ENCODE measurements at regions not wholly inside any gene's neighbourhood (a gene's known extent, or its start where the extent isn't known, plus 50 kb on each side); places are given as distances from the start of the nearest gene placed in this dataset.
"Not testable (repeated sequence)": the region's sequence is repeated elsewhere in the genome, so short reads cannot be mapped to it uniquely, and the experiment has no call there.

DNA sequence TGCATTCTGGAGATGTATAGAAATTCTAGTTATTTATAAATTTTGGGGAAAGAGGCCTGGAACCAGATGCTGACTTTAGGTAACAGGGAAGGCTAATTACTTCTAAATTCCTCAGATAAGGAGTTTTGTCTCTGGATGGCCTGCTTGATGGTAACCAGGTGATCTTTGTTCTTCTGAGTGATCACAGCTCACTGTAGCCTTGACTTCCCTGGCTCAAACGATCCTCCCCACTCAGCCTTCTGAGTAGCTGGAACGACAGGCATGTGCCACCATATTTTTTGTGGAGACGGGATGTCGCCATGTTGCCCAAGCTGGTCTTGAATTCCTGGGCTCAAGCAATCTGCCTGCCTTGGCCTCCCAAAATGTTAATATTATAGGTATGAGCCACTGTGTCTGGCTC lies 54.4 kb upstream of the MSH6 start:
- ATAC-seq (no peak), DNase-seq (no peak)
- Histone ChIP-seq H3K27me3 (no peaks in the 10 kb centered on the region), H3K36me3 (replicated peaks in 1 of 2; ENCODE audit: insufficient read depth in 1 of 2, low read depth in 2 of 2) (no peaks in the 10 kb centered on the region), H3K27ac (no peak overlapping the region), H3K9me3 (no peaks in the 10 kb centered on the region), H3K4me3 (no peak overlapping the region), H3K4me1 (no peaks in the 10 kb centered on the region)
- TF ChIP-seq, protein P1, sequence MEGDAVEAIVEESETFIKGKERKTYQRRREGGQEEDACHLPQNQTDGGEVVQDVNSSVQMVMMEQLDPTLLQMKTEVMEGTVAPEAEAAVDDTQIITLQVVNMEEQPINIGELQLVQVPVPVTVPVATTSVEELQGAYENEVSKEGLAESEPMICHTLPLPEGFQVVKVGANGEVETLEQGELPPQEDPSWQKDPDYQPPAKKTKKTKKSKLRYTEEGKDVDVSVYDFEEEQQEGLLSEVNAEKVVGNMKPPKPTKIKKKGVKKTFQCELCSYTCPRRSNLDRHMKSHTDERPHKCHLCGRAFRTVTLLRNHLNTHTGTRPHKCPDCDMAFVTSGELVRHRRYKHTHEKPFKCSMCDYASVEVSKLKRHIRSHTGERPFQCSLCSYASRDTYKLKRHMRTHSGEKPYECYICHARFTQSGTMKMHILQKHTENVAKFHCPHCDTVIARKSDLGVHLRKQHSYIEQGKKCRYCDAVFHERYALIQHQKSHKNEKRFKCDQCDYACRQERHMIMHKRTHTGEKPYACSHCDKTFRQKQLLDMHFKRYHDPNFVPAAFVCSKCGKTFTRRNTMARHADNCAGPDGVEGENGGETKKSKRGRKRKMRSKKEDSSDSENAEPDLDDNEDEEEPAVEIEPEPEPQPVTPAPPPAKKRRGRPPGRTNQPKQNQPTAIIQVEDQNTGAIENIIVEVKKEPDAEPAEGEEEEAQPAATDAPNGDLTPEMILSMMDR (IDR thresholded peaks at IDR 0.05) = no peak
- no peak for TF ChIP-seq POLR2A (IDR thresholded peaks at IDR 0.05)
- WGBS, 2 donors = 63 to 65% methylated on average over 4 of the region's 4 CpGs
- intact Hi-C loops (cut with DNase I) = no loop called here

GRCh38 chr2:47727956-47728355 lies 55.0 kb upstream of the MSH6 start:
- TF ChIP-seq, protein P1 (IDR thresholded peaks at IDR 0.05) = no peak
- no peak for TF ChIP-seq POLR2A (IDR thresholded peaks at IDR 0.05)
- Histone ChIP-seq H3K36me3 (replicated peaks in 1 of 2; ENCODE audit: insufficient read depth in 1 of 2, low read depth in 2 of 2) (no peaks in the 10 kb centered on the region), H3K27ac (no peak overlapping the region), H3K9me3 (no peaks in the 10 kb centered on the region), H3K27me3 (no peaks in the 10 kb centered on the region), H3K4me1 (no peaks in the 10 kb centered on the region), H3K4me3 (no peak overlapping the region)
- DNase-seq (no peak), ATAC-seq (no peak)
- WGBS, 2 donors = 59 to 63% methylated on average over 3 of the region's 3 CpGs
- intact Hi-C loops (cut with DNase I) = no loop called here

- DNase-seq; H3K36me3 ChIP-seq (replicated peaks in 1 of 2; ENCODE audit: insufficient read depth in 1 of 2, low read depth in 2 of 2); H3K4me3 ChIP-seq; H3K4me1 ChIP-seq; ATAC-seq; H3K27ac ChIP-seq; intact Hi-C loops (cut with DNase I); H3K27me3 ChIP-seq; H3K9me3 ChIP-seq: not testable (repeated sequence)
- 88 to 100% methylated on average over 1 of the region's 1 CpG for WGBS, 2 donors
Measured at GRCh38 chr2:47726978-47727377, 56.0 kb upstream of the MSH6 start.

DNA sequence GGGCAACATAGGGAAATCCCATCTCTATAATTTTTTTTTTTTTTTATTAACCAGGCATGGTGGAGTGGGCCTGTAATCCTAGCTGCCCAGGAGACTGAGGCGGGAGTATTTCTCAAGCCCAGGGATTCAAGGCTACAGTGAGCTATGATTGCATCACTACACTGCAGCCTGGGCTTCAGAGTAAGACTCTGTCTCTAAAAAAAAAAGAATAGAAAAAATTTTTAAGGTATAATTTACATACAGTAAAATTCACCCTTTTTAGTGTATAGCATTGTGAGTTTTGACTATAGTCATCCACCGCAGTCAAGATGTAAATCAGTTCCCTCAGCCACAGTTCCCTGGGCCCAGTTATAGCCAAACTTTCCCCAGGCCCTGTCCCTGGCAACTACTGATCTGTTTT lies 57.1 kb upstream of the MSH6 start:
- Histone ChIP-seq H3K4me1 (no peaks in the 10 kb centered on the region), H3K27ac (no peak overlapping the region), H3K4me3 (no peak overlapping the region), H3K9me3 (no peaks in the 10 kb centered on the region), H3K36me3 (replicated peaks in 1 of 2; ENCODE audit: insufficient read depth in 1 of 2, low read depth in 2 of 2) (no peaks in the 10 kb centered on the region), H3K27me3 (no peaks in the 10 kb centered on the region)
- no peak for ATAC-seq
- TF ChIP-seq, protein P1 (IDR thresholded peaks at IDR 0.05) = no peak
- TF ChIP-seq POLR2A (IDR thresholded peaks at IDR 0.05) = no peak
- intact Hi-C loops (cut with DNase I) = no loop called here
- DNase-seq = no peak
- WGBS, 2 donors = 97 to 100% methylated on average over 2 of the region's 2 CpGs

- no peak for ATAC-seq
- intact Hi-C loops (cut with DNase I) = no loop called here
- no peaks in the 10 kb centered on the region for H3K4me1 ChIP-seq
- no peak overlapping the region for H3K27ac ChIP-seq
- no peaks in the 10 kb centered on the region for H3K9me3 ChIP-seq
- H3K36me3 ChIP-seq (replicated peaks in 1 of 2; ENCODE audit: insufficient read depth in 1 of 2, low read depth in 2 of 2) = no peaks in the 10 kb centered on the region
- whole genome bisulfite sequencing, 2 donors = 69 to 79% methylated on average over 9 of the region's 9 CpGs
- no peak for DNase-seq
- no peak overlapping the region for H3K4me3 ChIP-seq
- H3K27me3 ChIP-seq = no peaks in the 10 kb centered on the region
- TF ChIP-seq, protein P1 (IDR thresholded peaks at IDR 0.05) = no peak
- no peak for TF ChIP-seq POLR2A (IDR thresholded peaks at IDR 0.05)
Measured at GRCh38 chr2:47724221-47724981, 58.5 kb upstream of the MSH6 start.
